ENCODE measurements at regions not wholly inside any gene's neighbourhood (a gene's known extent, or its start where the extent isn't known, plus 50 kb on each side); places are given as distances from the start of the nearest gene placed in this dataset.

GRCh38 chr10:78861529-78862327 lies 207.0 kb upstream of the ZMIZ1 start:
- peak in 3 of 5 donors; percentile 43 to 55 (median 46) for DNase-seq
- Histone ChIP-seq H3K36me3 (no peaks in the 10 kb centered on the region), H3K9me3 (no peaks in the 10 kb centered on the region), H3K27me3 (no peaks in the 10 kb centered on the region), H3K4me1 (ENCODE audit: insufficient read depth) (peaks cover 4% of the 10 kb centered on the region), H3K27ac (no peak overlapping the region), H3K4me3 (no peak overlapping the region)
- intact Hi-C loops (cut with DNase I), result no loop called here
- 54 to 63% (median 58%) methylated on average over 5 of the region's 5 CpGs for WGBS, 3 donors
- TF ChIP-seq EP300 (IDR thresholded peaks at IDR 0.05) (no peak), CTCF (IDR thresholded peaks at IDR 0.05) (no peak), POLR2A (IDR thresholded peaks at IDR 0.05) (no peak)

- WGBS, 3 donors, result 65 to 89% (median 67%) methylated on average over 4 of the region's 4 CpGs
- Histone ChIP-seq H3K4me1 (ENCODE audit: insufficient read depth) (peaks cover 3% of the 10 kb centered on the region), H3K9me3 (no peaks in the 10 kb centered on the region), H3K4me3 (no peak overlapping the region), H3K27me3 (no peaks in the 10 kb centered on the region), H3K36me3 (no peaks in the 10 kb centered on the region), H3K27ac (no peak overlapping the region)
- TF ChIP-seq EP300 (IDR thresholded peaks at IDR 0.05), result no peak
- no peak for TF ChIP-seq POLR2A (IDR thresholded peaks at IDR 0.05)
- TF ChIP-seq CTCF (IDR thresholded peaks at IDR 0.05), result no peak
- intact Hi-C loops (cut with DNase I), result no loop called here
- no peak for DNase-seq
Observed at GRCh38 chr10:78862328-78862640, 206.5 kb upstream of the ZMIZ1 start.

- Histone ChIP-seq H3K27ac (no peak overlapping the region), H3K9me3 (no peaks in the 10 kb centered on the region), H3K4me3 (no peak overlapping the region), H3K27me3 (no peaks in the 10 kb centered on the region), H3K36me3 (no peaks in the 10 kb centered on the region), H3K4me1 (ENCODE audit: insufficient read depth) (peaks cover 3% of the 10 kb centered on the region)
- WGBS, 3 donors, result 73 to 77% (median 76%) methylated on average over 9 of the region's 9 CpGs
- DNase-seq, result no peak
- intact Hi-C loops (cut with DNase I), result no loop called here
- TF ChIP-seq CTCF (IDR thresholded peaks at IDR 0.05) (no peak), EP300 (IDR thresholded peaks at IDR 0.05) (no peak), POLR2A (IDR thresholded peaks at IDR 0.05) (no peak)
Observed at GRCh38 chr10:78863140-78863905, 205.4 kb upstream of the ZMIZ1 start.

- Histone ChIP-seq H3K36me3 (no peaks in the 10 kb centered on the region), H3K27me3 (no peaks in the 10 kb centered on the region), H3K27ac (no peak overlapping the region), H3K9me3 (no peaks in the 10 kb centered on the region), H3K4me3 (no peak overlapping the region), H3K4me1 (ENCODE audit: insufficient read depth) (peaks cover 3% of the 10 kb centered on the region)
- no peak for DNase-seq
- TF ChIP-seq CTCF (IDR thresholded peaks at IDR 0.05), result no peak
- WGBS, 3 donors, result 95 to 100% (median 100%) methylated on average over 1 of the region's 1 CpG
- intact Hi-C loops (cut with DNase I), result no loop called here
Observed at GRCh38 chr10:78863906-78864239, 204.9 kb upstream of the ZMIZ1 start.
